Subcutaneous abdominal adipose tissue (tissue), 5 donors: ENCODE measurements at regions not wholly inside any gene's neighbourhood (a gene's known extent, or its start where the extent isn't known, plus 50 kb on each side); places are given as distances from the start of the nearest gene placed in this dataset.

Experiments
- H3K27ac ChIP-seq: one replicate; pipeline ENCODE4 v1.7.0; 2013; ENCODE audit warnings: low read depth, mild to moderate bottlenecking, inconsistent platforms, low read length, moderate library complexity
- H3K27me3 ChIP-seq, 5 donors: one replicate each; pipeline ENCODE4 v1.7.0; 2013; ENCODE audit warnings: low read length in 5 of 5, inconsistent platforms in 1 of 5; ENCODE audit not compliant: control insufficient read depth in 5 of 5, insufficient read depth in 4 of 5
- H3K36me3 ChIP-seq, 5 donors: one replicate each; pipeline ENCODE4 v1.7.0; 2013; ENCODE audit warnings: low read length in 5 of 5; ENCODE audit not compliant: control insufficient read depth in 5 of 5, insufficient read depth in 5 of 5
- H3K4me1 ChIP-seq, 5 donors: one replicate each; pipeline ENCODE4 v1.7.0; 2013; ENCODE audit warnings: low read length in 5 of 5, mild to moderate bottlenecking in 3 of 5, moderate library complexity in 1 of 5; ENCODE audit not compliant: control insufficient read depth in 5 of 5, insufficient read depth in 5 of 5
- H3K4me3 ChIP-seq, 5 donors: one replicate each; pipeline ENCODE4 v1.7.0; 2013; ENCODE audit warnings: low read length in 5 of 5, low read depth in 1 of 5
- H3K9ac ChIP-seq, 5 donors: one replicate each; pipeline ENCODE4 v1.7.0; 2013; ENCODE audit warnings: low read length in 5 of 5, mild to moderate bottlenecking in 4 of 5, moderate library complexity in 3 of 5
- H3K9me3 ChIP-seq, 5 donors: one replicate each; pipeline ENCODE4 v1.7.0; 2013; ENCODE audit warnings: low read length in 5 of 5; ENCODE audit not compliant: control insufficient read depth in 5 of 5
- donor health status: healthy.
- donor health status: healthy.
- donor health status: healthy.
- donor health status: healthy.
- donor health status: healthy.

- H3K27ac ChIP-seq: no peak overlapping the region
- no peaks in the 10 kb centered on the region for H3K27me3 ChIP-seq
- H3K9ac ChIP-seq: no peak overlapping the region
- H3K36me3 ChIP-seq: no peaks in the 10 kb centered on the region
- peaks cover 0 to 7% (median 0%) of the 10 kb centered on the region in 5 donors for H3K4me1 ChIP-seq
- H3K9me3 ChIP-seq: no peaks in the 10 kb centered on the region
- H3K4me3 ChIP-seq: no peak overlapping the region
Measured at GRCh38 chr1:115462566-115463076, 124.6 kb upstream of the NGF start.

- no peak overlapping the region for H3K9ac ChIP-seq
- H3K4me3 ChIP-seq: no peak overlapping the region
- H3K27ac ChIP-seq: no peak overlapping the region
- H3K9me3 ChIP-seq: no peaks in the 10 kb centered on the region
- no peaks in the 10 kb centered on the region for H3K27me3 ChIP-seq
- no peaks in the 10 kb centered on the region for H3K36me3 ChIP-seq
- H3K4me1 ChIP-seq: peaks cover 0 to 7% (median 0%) of the 10 kb centered on the region in 5 donors
Measured at GRCh38 chr1:115461526-115461925, 123.5 kb upstream of the NGF start.

- H3K9ac ChIP-seq: no peak overlapping the region
- H3K4me3 ChIP-seq: no peak overlapping the region
- H3K27me3 ChIP-seq: no peaks in the 10 kb centered on the region
- no peaks in the 10 kb centered on the region for H3K9me3 ChIP-seq
- H3K4me1 ChIP-seq: peaks cover 0 to 3% (median 0%) of the 10 kb centered on the region in 5 donors
- no peaks in the 10 kb centered on the region for H3K36me3 ChIP-seq
- no peak overlapping the region for H3K27ac ChIP-seq
Measured at GRCh38 chr1:115459161-115459560, 121.1 kb upstream of the NGF start.

- no peaks in the 10 kb centered on the region for H3K27me3 ChIP-seq
- no peaks in the 10 kb centered on the region for H3K36me3 ChIP-seq
- H3K9ac ChIP-seq: no peak overlapping the region
- H3K4me3 ChIP-seq: no peak overlapping the region
- peaks cover 0 to 3% (median 0%) of the 10 kb centered on the region in 5 donors for H3K4me1 ChIP-seq
- no peak overlapping the region for H3K27ac ChIP-seq
- H3K9me3 ChIP-seq: no peaks in the 10 kb centered on the region
Measured at GRCh38 chr1:115458426-115459114, 120.5 kb upstream of the NGF start.

DNA sequence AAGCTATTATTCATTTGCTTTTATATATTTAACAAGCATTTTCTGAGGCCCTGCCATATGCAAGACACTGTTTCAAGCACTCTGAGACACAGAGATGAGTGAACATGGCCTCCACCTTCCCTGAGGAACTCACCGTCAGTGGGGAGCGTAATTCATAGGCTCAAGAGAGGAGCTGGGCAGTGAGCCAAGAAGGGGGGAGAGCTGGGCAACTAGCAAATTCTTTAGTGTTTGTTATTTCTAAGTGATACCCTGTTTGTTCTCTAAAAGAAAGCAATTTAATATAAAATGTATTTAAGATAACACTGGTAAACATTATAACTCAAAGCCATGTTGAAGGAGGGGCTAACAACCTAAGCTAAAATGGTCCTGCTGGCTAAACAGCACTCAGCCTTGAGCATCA is 119.2 kb upstream of the NGF start:
- no peak overlapping the region for H3K4me3 ChIP-seq
- no peaks in the 10 kb centered on the region for H3K9me3 ChIP-seq
- H3K27me3 ChIP-seq: no peaks in the 10 kb centered on the region
- no peaks in the 10 kb centered on the region for H3K36me3 ChIP-seq
- no peak overlapping the region for H3K9ac ChIP-seq
- peaks cover 0 to 3% (median 0%) of the 10 kb centered on the region in 5 donors for H3K4me1 ChIP-seq
- H3K27ac ChIP-seq: no peak overlapping the region

DNA sequence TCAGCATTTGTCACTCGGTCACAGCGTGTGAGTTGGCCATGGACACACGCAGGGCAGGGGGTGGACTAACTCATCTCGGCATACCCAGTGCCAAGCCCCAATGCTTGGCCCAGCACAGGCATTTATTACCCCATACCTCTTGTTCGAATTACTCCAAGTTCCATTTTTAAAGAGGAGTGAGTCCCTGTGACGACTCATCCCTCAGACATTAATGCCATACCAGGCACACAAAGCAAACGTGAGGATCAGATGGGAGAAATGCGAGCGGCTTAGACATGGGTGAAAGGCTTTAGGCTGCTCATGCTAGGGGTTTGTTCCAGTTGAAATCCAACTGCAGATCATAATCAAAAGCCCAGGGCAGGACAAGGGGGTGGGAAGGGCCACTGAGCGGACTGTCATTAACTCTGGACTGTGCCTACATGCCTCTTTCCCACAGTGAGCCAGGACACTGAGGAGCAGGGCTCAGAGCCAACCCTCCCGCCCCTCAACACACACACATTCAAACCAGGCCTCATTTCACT is 118.5 kb upstream of the NGF start:
- Histone ChIP-seq H3K27ac (no peak overlapping the region), H3K36me3 (no peaks in the 10 kb centered on the region), H3K9me3 (no peaks in the 10 kb centered on the region), H3K27me3 (no peaks in the 10 kb centered on the region), H3K4me3 (no peak overlapping the region), H3K4me1 (peaks cover 0 to 3% (median 0%) of the 10 kb centered on the region in 5 donors), H3K9ac (no peak overlapping the region)

- no peaks in the 10 kb centered on the region for H3K9me3 ChIP-seq
- H3K4me3 ChIP-seq: no peak overlapping the region
- no peak overlapping the region for H3K9ac ChIP-seq
- H3K27me3 ChIP-seq: no peaks in the 10 kb centered on the region
- peaks cover 0 to 3% (median 0%) of the 10 kb centered on the region in 5 donors for H3K4me1 ChIP-seq
- no peaks in the 10 kb centered on the region for H3K36me3 ChIP-seq
- H3K27ac ChIP-seq: no peak overlapping the region
Measured at GRCh38 chr1:115454837-115455511, 116.9 kb upstream of the NGF start.

DNA sequence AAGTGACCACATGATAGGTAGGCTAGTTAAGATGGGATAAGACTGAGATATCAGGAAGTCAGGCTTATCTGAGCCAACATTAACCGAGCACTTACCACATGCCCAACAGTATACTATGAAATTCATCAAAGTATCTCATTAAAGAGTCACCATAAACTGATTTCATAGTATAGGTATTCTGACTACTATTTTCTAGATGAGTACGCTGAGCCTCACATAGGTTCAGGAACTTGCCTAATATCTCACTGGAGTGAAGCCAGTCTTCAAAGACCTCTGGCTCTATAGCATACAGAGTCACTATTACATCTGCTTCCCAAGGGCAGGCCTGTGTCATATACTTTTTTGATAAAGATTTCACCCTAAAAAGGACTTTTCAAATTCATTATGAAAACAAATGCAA is 115.6 kb upstream of the NGF start:
- Histone ChIP-seq H3K9me3 (no peaks in the 10 kb centered on the region), H3K27me3 (no peaks in the 10 kb centered on the region), H3K36me3 (no peaks in the 10 kb centered on the region), H3K4me3 (no peak overlapping the region), H3K27ac (no peak overlapping the region), H3K9ac (no peak overlapping the region), H3K4me1 (peaks cover 0 to 3% (median 0%) of the 10 kb centered on the region in 5 donors)

DNA sequence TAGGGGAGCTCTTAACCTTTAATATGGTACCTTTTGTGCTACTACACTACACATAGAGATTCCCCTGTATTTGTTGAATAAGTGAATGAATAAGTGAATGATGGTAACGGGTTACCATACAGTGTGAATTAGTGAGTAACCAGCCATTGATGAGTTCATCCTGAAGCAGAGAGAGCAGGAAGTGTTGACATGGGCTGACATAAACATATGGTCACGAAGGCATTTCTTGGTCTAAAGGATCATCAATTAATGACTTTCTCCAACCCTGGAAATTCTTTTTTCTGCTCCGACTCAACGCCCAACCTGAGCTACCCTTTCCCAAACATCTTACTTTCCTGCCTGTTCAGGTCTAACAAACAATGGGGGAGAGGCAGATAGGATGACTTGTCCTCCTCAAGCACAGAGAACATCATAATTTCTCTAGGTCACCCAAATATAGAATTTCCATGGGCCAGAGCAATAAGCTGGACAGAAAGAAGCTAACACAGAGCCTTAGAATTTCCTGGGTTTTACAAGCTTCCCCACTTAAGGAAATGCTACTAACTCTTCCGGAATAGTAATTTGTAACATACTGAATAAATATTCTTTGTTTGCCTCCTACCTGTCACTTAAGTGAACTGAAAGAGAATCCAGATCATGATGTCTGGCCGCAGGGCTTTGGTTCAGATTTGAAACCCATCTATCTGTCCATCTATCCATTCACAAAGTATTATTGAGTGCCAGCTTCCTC is 114.7 kb upstream of the NGF start:
- no peak overlapping the region for H3K27ac ChIP-seq
- H3K36me3 ChIP-seq: no peaks in the 10 kb centered on the region
- H3K9me3 ChIP-seq: no peaks in the 10 kb centered on the region
- peaks cover 0 to 3% (median 0%) of the 10 kb centered on the region in 5 donors for H3K4me1 ChIP-seq
- no peak overlapping the region for H3K9ac ChIP-seq
- H3K4me3 ChIP-seq: no peak overlapping the region
- H3K27me3 ChIP-seq: no peaks in the 10 kb centered on the region
